ENCODE measurements at regions not wholly inside any gene's neighbourhood (a gene's known extent, or its start where the extent isn't known, plus 50 kb on each side); places are given as distances from the start of the nearest gene placed in this dataset.
A peak's percentile ranks its signal among the peaks of the same experiment; 100 is the strongest.

GRCh38 chr13:23514076-23514475 is 56.1 kb upstream of the TNFRSF19 start:
- no peak for DNase-seq
- CTCF ChIA-PET, result interaction anchor here (0.7 to 1.9 kb wide), 4 partner anchors 10 to 46 kb away, joined by 3 to 6 read pairs (median 4); no protein-coding TSS in a partner anchor
- Histone ChIP-seq H3K27ac (ENCODE audit: insufficient read depth in 1 of 2, low read depth in 1 of 2, low read length in 2 of 2, poor library complexity in 1 of 2, severe bottlenecking in 2 of 2) (no peak overlapping the region), H3K4me3 (ENCODE audit: control insufficient read depth in 1 of 7, extremely low read depth in 1 of 7, insufficient read depth in 4 of 7, low read depth in 2 of 7, low read length in 6 of 7) (no peak overlapping the region), H3K4me1 (ENCODE audit: control extremely low read depth in 1 of 4, control insufficient read depth in 4 of 4, insufficient read depth in 4 of 4, low read length in 3 of 4) (no peaks in the 10 kb centered on the region), H3K36me3 (ENCODE audit: control insufficient read depth in 4 of 4, insufficient read depth in 4 of 4, low read length in 3 of 4) (no peaks in the 10 kb centered on the region), H3K9me3 (ENCODE audit: control extremely low read depth in 1 of 5, control insufficient read depth in 4 of 5, insufficient read depth in 2 of 5, low read depth in 1 of 5, low read length in 4 of 5) (no peaks in the 10 kb centered on the region), H3K27me3 (replicated peaks in 2 of 5; ENCODE audit: control insufficient read depth in 4 of 5, insufficient read depth in 5 of 5, low read length in 4 of 5) (peaks cover 0 to 17% (median 6%) of the 10 kb centered on the region in 5 experiments)
- POLR2A ChIA-PET, result interaction anchor here (0.5 kb wide), 1 partner anchor 48 kb away, joined by 3 read pairs; no protein-coding TSS in a partner anchor
- 100% methylated on average over 3 of the region's 4 CpGs for WGBS (ENCODE audit: insufficient coverage)

GRCh38 chr13:23515116-23515515 is 55.1 kb upstream of the TNFRSF19 start:
- WGBS (ENCODE audit: insufficient coverage), result 88% methylated on average over 2 of the region's 2 CpGs
- CTCF ChIA-PET, result no interaction called here

GRCh38 chr13:23516190-23516589 is 54.0 kb upstream of the TNFRSF19 start:
- H3K9me3 ChIP-seq (ENCODE audit: control extremely low read depth in 1 of 5, control insufficient read depth in 4 of 5, insufficient read depth in 2 of 5, low read depth in 1 of 5, low read length in 4 of 5), result no peaks in the 10 kb centered on the region
- H3K36me3 ChIP-seq (ENCODE audit: control insufficient read depth in 4 of 4, insufficient read depth in 4 of 4, low read length in 3 of 4), result no peaks in the 10 kb centered on the region
- POLR2A ChIA-PET, result no interaction called here
- peaks cover 0 to 19% (median 6%) of the 10 kb centered on the region in 5 experiments for H3K27me3 ChIP-seq (replicated peaks in 2 of 5; ENCODE audit: control insufficient read depth in 4 of 5, insufficient read depth in 5 of 5, low read length in 4 of 5)
- DNase-seq, result peak in 2 of 3 donors; percentile 3 to 46
- CTCF ChIA-PET, result interaction anchor here (1.2 kb wide), 1 partner anchor 350 kb away, joined by 3 read pairs; no protein-coding TSS in a partner anchor
- H3K27ac ChIP-seq (ENCODE audit: insufficient read depth in 1 of 2, low read depth in 1 of 2, low read length in 2 of 2, poor library complexity in 1 of 2, severe bottlenecking in 2 of 2), result no peak overlapping the region
- H3K4me3 ChIP-seq (ENCODE audit: control insufficient read depth in 1 of 7, extremely low read depth in 1 of 7, insufficient read depth in 4 of 7, low read depth in 2 of 7, low read length in 6 of 7), result no peak overlapping the region
- H3K4me1 ChIP-seq (ENCODE audit: control extremely low read depth in 1 of 4, control insufficient read depth in 4 of 4, insufficient read depth in 4 of 4, low read length in 3 of 4), result no peaks in the 10 kb centered on the region
- WGBS (ENCODE audit: insufficient coverage), result 30% methylated on average over 2 of the region's 3 CpGs

More at GRCh38 chr13:23515116-23515515, 55.1 kb upstream of the TNFRSF19 start:
- Histone ChIP-seq H3K4me1 (ENCODE audit: control extremely low read depth in 1 of 4, control insufficient read depth in 4 of 4, insufficient read depth in 4 of 4, low read length in 3 of 4) (no peaks in the 10 kb centered on the region), H3K27me3 (replicated peaks in 2 of 5; ENCODE audit: control insufficient read depth in 4 of 5, insufficient read depth in 5 of 5, low read length in 4 of 5) (peaks cover 0 to 19% (median 6%) of the 10 kb centered on the region in 5 experiments), H3K36me3 (ENCODE audit: control insufficient read depth in 4 of 4, insufficient read depth in 4 of 4, low read length in 3 of 4) (no peaks in the 10 kb centered on the region), H3K4me3 (ENCODE audit: control insufficient read depth in 1 of 7, extremely low read depth in 1 of 7, insufficient read depth in 4 of 7, low read depth in 2 of 7, low read length in 6 of 7) (no peak overlapping the region), H3K27ac (ENCODE audit: insufficient read depth in 1 of 2, low read depth in 1 of 2, low read length in 2 of 2, poor library complexity in 1 of 2, severe bottlenecking in 2 of 2) (no peak overlapping the region), H3K9me3 (ENCODE audit: control extremely low read depth in 1 of 5, control insufficient read depth in 4 of 5, insufficient read depth in 2 of 5, low read depth in 1 of 5, low read length in 4 of 5) (no peaks in the 10 kb centered on the region)
- POLR2A ChIA-PET, result interaction anchor here (0.6 kb wide), 1 partner anchor 460 kb away, joined by 6 read pairs; no protein-coding TSS in a partner anchor
- no peak for DNase-seq

- Histone ChIP-seq H3K4me3 (ENCODE audit: control insufficient read depth in 1 of 7, extremely low read depth in 1 of 7, insufficient read depth in 4 of 7, low read depth in 2 of 7, low read length in 6 of 7) (no peak overlapping the region), H3K4me1 (ENCODE audit: control extremely low read depth in 1 of 4, control insufficient read depth in 4 of 4, insufficient read depth in 4 of 4, low read length in 3 of 4) (no peaks in the 10 kb centered on the region), H3K9me3 (ENCODE audit: control extremely low read depth in 1 of 5, control insufficient read depth in 4 of 5, insufficient read depth in 2 of 5, low read depth in 1 of 5, low read length in 4 of 5) (no peaks in the 10 kb centered on the region), H3K27me3 (replicated peaks in 2 of 5; ENCODE audit: control insufficient read depth in 4 of 5, insufficient read depth in 5 of 5, low read length in 4 of 5) (peaks cover 0 to 19% (median 6%) of the 10 kb centered on the region in 5 experiments), H3K36me3 (ENCODE audit: control insufficient read depth in 4 of 4, insufficient read depth in 4 of 4, low read length in 3 of 4) (no peaks in the 10 kb centered on the region), H3K27ac (ENCODE audit: insufficient read depth in 1 of 2, low read depth in 1 of 2, low read length in 2 of 2, poor library complexity in 1 of 2, severe bottlenecking in 2 of 2) (no peak overlapping the region)
- ChIA-PET POLR2A (no interaction called here), CTCF (interaction anchor here (1.2 kb wide), 1 partner anchor 350 kb away, joined by 3 read pairs; no protein-coding TSS in a partner anchor)
- WGBS (ENCODE audit: insufficient coverage), result 70% methylated on average over 2 of the region's 2 CpGs
- no peak for DNase-seq
Measured at GRCh38 chr13:23516702-23517101, 53.5 kb upstream of the TNFRSF19 start.

- Histone ChIP-seq H3K27ac (ENCODE audit: insufficient read depth in 1 of 2, low read depth in 1 of 2, low read length in 2 of 2, poor library complexity in 1 of 2, severe bottlenecking in 2 of 2) (no peak overlapping the region), H3K4me1 (ENCODE audit: control extremely low read depth in 1 of 4, control insufficient read depth in 4 of 4, insufficient read depth in 4 of 4, low read length in 3 of 4) (no peaks in the 10 kb centered on the region), H3K27me3 (replicated peaks in 2 of 5; ENCODE audit: control insufficient read depth in 4 of 5, insufficient read depth in 5 of 5, low read length in 4 of 5) (peaks cover 0 to 19% (median 3%) of the 10 kb centered on the region in 5 experiments), H3K36me3 (ENCODE audit: control insufficient read depth in 4 of 4, insufficient read depth in 4 of 4, low read length in 3 of 4) (no peaks in the 10 kb centered on the region), H3K4me3 (ENCODE audit: control insufficient read depth in 1 of 7, extremely low read depth in 1 of 7, insufficient read depth in 4 of 7, low read depth in 2 of 7, low read length in 6 of 7) (no peak overlapping the region), H3K9me3 (ENCODE audit: control extremely low read depth in 1 of 5, control insufficient read depth in 4 of 5, insufficient read depth in 2 of 5, low read depth in 1 of 5, low read length in 4 of 5) (no peaks in the 10 kb centered on the region)
- DNase-seq, result no peak
- ChIA-PET POLR2A (interaction anchor here (0.7 kb wide), 1 partner anchor 35 kb away, joined by 3 read pairs; no protein-coding TSS in a partner anchor), CTCF (interaction anchor here (1.7 kb wide), 1 partner anchor 10 kb away, joined by 4 read pairs; no protein-coding TSS in a partner anchor)
- 93% methylated on average over 3 of the region's 3 CpGs for WGBS (ENCODE audit: insufficient coverage)
Measured at GRCh38 chr13:23518231-23518630, 52.0 kb upstream of the TNFRSF19 start.
